HG03442 (cell line): ENCODE measurements at regions not wholly inside any gene's neighbourhood (a gene's known extent, or its start where the extent isn't known, plus 50 kb on each side); places are given as distances from the start of the nearest gene placed in this dataset.

Source experiments
- ATAC-seq: cut with Tn5 transposase; IDR thresholded peaks from one replicate; pipeline ENCODE4 v1.9.1; 2021; ENCODE audit warnings: mild to moderate bottlenecking, moderate library complexity; ENCODE audit not compliant: unreplicated experiment

DNA sequence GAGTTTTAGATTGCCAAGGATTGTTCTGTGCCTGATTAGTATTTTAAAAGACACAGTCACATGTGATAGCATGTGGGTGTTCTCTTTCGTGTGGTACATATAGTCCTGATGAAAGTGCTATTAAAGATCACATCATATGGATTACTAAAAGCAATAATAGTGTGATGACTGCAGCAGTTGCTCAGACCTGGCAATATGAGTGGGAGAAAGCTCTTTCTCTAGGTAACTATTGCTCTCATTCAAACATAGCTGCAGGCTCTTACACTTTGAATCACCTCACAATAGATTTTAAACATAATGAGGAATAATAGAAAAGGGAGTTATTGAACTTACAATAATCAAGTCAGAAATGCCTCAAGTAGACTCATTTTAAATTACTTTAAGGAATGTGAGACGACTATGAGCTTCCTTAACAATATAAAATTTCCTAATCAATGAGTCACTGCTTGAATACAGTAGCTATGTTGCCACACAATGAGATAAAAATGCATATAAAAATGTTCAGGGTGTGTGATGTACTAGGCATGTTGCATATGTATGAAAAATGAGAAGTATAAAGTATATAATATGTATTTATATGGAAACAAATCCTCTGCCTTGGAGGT lies 452.1 kb downstream of the TMX3 start:
- no peak for ATAC-seq

DNA sequence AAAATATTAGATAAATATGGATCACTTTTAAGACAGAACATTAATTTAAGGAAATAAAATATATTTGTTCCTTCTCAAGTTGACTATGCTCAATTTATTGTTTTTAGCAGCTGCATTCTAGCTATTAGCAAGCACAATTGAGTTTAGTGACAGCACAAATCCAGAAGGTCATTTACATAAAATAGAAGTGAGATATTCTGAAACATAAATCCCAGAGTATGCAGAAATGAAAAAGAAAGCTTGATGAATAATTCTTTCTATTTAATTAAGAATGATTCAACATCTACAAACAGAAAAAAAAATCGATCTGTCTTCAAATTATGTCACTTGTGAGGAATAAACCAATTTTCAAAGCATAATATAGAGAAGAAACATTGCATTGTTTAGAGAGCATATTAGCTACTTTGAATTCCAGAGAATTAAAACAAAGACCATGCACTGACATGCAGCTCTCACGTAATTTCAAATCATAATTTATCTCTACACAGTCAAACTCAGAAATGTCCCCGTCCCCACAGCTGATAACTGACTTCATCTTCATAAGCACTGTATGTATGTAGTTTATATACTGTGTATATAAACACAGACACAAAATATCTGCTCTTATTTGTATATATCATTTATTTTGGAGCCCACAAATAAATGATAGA lies 458.4 kb downstream of the TMX3 start:
- no peak for ATAC-seq

DNA sequence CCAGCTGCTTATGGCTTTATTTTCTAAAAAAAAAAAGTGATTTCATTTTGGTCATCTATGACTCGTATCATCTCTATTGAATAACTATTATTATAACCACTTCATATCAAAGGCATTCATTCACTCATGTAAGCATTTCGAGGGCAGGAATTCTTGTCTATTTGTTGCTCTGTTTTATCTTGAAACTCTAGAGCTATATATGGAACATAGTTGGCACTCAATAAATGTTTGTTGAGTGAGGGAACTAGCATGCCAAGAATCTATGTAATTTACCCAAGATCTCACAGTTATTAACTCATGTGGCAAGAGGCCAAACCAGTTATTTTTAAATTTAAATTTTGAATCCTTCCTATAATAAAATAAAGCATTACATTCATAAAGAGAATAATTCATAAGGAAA lies 470.1 kb downstream of the TMX3 start:
- no peak for ATAC-seq

DNA sequence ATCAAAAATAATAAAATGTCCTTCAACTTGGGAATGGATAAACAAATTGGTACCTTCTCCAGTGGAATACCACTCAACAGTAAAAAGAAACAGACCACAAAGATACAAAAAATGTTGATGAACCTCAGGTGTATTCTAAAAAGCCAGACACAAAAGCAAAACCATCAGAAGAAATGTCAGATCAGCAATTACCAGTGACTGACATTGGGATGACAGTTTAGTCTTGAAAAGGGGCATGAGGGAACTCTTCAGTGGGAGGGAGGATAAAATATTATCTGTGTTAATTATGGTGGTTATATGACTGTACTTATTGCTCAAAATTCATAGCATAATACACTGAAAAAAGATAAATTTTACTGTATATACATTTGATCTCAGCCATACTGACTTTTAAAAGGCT lies 473.0 kb downstream of the TMX3 start:
- ATAC-seq: no peak

DNA sequence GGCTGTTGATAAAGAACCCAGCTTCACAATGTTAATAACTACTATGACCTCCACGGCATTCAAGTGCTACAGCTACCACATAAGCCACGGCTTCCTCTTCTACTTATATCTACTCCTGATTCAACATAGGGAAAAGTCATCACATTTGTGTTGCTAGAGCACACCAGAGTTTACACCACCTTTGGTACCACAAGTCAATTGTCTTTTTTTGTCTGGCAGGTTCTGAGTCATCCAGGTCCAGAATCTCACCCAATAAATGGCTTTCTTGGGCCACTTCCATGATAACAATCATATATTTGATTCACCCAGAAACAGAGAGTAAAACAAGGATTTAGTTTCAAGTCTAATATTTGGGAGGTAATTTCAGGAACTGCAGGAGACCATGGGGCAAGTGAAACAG lies 480.2 kb downstream of the TMX3 start:
- ATAC-seq: no peak

DNA sequence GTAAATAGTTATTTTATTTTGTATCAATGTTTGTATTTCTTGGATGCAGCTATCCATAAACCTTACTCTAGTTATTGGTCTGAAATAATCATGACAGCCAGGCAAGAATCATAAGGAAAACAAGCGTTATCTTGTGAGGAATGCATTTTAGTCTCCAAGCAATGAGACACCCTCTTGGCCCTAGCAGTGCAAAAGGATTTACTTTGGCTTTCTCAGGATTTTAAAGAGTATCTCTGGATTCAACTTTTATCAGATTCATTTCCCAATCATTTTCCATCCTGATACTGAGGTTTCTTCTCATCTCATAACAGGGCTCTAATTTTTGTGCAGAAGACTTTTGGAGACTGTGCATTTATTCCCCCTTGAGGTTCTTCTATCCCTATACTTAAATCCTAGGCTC lies 480.8 kb downstream of the TMX3 start:
- ATAC-seq: no peak

DNA sequence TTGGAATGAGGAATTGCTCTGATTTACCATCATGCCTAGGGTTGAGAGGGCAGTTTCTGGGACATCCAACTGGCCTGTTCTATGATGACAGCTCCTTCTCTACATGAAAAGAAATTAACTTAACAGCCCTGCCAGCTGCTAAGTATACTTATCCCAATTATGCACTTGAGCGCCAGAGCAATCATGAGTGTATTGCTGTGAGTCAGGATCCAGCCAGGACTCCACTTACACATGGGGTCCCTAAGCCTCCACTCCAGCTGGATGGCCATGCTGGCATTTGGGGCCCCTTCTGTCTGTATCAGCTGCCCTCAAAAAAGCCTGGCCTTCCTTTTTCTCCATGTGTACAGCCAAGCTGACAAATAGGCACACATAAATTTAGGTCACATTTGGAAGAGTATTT lies 481.9 kb downstream of the TMX3 start:
- no peak for ATAC-seq

DNA sequence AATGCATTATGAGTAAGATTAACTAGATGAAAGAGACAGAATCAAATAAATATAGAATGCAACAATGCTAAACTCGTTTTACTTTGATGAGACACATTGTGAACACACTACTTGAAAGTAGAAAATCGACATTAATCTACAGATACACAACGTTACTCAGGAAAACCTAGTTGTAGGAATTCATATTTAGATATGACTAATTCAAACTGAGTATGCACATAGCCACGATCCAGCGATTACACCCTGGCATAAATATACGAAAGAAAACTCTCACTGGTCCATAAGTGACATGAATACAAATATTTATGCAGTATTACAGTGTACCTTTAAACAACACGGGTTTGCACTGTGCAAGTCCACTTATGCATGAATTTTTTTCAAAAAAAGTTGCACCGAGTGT lies 485.6 kb downstream of the TMX3 start:
- ATAC-seq: no peak

DNA sequence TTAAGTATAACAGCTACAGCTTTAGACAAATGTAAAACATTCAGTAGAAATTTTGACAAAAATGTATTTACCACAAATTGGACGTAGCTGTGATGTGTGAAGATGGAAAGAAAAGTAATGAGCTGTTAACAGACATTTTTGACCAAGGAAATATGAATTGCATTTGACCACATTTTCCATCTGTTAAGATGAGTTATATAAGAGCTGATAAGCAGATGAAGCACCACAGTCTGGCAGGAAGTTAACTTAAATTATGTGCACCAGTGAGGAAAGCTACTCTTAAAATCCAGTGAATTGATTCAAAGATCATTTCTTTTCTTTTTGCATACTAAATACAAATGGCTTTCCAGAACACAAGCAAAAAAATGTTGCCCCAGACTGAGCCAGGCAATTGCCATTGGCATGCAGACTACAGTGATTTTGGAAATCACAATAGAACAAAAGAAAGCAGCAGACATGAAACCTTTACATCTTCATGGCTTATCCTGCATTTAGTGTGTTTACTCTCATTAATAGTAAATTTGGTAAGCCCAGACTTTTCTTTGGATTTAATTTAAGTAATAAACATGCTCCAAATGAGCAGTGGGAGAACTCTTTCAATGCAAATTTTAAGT lies 493.7 kb downstream of the TMX3 start:
- no peak for ATAC-seq

DNA sequence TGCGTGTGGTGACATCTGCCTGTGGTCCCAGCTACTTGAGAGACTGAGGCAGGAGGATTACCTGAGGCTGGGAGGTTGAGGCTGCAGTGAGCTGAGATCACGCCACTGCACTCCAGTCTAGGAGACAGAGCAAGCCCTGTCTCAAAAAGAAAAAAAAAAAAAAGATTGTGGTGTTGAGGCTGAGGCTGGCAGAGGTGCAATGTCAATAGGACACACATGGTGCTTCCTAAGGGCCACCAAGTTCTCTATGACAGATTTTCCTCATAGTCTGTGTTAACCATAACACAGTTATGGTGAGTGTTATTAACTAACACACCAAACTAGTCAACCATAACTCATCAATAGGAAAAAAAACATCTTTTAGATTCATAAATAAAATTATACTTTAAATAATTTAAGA lies 494.4 kb downstream of the TMX3 start:
- ATAC-seq: no peak

DNA sequence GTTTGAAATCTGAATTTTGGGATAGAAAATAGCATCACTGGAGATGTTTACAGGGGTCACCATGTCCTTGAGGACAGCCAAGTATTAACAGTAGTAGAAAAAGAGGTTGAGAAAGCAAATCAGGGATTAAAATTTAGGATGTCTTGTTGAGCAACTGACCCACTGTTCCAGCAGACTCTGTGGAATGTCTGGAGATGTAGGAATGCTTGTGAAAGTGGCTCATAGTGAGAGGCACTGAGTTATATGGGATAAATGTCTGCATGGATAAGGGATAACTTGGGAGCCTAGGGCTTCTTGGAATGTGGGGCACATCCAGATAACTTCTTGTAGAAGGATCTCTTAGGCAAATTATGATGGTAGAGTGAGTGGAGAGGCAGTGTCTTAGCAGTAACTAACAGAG lies 495.0 kb downstream of the TMX3 start:
- no peak for ATAC-seq

DNA sequence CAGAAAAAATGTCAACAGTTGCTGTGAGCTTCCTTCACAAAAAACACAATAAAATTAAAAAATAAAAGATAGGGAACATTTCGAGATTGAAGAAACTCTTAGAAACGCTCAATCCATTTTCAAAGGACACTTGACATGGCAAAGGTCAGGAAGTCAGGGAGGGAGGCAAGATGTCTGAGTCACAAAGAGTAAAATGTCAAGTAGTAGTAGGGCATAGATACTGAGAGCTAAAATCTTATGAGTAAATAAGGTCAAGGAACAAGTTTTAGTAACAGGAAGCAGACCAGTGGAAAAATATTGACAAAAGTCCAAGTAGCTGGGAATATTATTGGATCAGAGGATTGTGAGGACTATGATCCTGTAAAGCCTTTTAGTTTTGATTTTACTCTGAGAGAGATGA lies 495.6 kb downstream of the TMX3 start:
- no peak for ATAC-seq

DNA sequence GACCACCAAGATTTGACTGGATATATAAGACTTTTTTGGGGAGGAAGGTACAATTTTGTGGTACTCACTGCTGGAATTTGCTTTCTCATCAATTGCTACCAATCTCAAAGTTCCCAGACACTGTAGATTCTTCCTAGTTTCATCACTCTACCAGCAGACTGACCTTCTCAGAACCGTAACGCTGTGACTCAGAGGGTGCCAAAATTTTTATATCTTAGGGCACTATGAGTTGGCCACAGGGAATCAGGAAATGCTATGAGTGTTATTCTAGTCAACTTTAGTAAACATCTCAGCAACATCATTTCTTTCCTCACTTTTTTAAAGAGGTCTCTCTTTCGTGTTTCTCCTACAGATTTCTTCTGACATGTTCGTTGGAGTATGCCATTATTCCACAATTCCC lies 499.0 kb downstream of the TMX3 start:
- ATAC-seq: no peak

DNA sequence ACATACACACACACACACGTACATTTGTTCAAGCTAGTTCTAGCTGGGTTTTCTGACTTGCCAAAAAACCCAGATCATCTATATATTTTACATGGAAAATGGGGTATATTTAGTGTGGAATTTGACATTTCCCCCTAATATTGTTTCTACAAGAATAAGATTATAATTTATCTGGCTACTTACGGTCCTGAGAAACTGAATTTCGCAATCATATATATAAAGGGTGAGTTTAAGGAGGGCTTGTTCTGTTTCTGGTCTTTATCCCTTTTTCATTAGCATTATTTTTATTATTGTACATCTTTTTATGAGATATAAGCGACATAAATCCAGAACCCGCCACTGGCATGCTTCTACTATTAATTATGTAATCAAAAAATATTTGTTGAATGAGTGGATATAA lies 528.9 kb downstream of the TMX3 start:
- no peak for ATAC-seq

DNA sequence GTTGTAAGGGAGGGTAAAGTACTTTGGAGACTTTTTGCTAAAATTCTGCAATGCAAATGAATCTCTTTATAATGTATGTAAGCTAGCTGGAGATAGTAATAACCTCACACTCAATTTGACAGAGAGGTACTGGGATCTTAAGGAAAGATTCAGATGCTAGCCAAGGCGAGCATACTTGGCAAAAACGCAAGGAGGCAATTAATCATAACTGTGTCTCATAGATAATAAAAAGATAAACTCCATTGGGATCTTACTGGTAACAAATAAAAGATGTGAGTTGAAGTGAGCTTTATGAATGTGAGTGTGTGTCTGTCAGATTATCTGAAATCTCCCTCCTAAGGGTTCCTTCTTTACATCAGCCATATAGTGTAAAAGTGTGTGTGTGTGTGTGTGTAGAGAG lies 533.0 kb downstream of the TMX3 start:
- ATAC-seq: no peak

DNA sequence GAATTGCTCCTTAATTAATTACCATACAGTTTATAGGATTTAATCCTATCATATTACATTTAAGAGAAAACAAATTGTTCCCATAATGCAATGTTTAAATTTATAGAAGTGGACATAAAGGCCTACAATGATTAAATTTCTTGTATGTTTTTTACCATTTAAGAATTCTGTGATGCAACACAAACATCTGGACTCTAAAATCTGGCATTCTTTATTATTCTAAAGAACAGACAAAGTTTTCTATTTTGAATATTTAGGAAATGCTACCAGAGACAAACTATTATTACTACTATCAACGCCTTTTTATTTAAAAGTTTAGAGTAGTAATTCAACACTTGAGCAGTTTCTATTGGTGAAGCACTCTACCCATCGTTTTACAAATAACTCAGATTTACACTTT lies 535.1 kb downstream of the TMX3 start:
- no peak for ATAC-seq

DNA sequence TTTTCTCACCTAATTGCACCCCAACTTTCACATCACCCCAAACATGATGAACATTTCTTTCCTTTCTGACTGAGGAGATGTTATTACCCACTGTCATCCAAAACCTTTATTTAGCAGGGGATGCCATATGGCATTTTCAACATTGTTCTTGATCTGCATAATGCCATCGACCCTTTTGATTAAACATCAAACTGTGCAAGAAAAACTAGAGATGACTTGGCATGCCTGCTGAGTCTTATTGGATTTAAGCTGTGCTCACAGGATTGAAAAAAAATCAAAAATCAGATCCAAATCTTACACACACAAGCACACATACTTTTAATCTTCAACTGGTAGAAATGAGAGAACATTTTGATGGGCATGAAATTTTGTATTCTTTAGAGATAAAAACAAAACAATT lies 536.0 kb downstream of the TMX3 start:
- no peak for ATAC-seq

DNA sequence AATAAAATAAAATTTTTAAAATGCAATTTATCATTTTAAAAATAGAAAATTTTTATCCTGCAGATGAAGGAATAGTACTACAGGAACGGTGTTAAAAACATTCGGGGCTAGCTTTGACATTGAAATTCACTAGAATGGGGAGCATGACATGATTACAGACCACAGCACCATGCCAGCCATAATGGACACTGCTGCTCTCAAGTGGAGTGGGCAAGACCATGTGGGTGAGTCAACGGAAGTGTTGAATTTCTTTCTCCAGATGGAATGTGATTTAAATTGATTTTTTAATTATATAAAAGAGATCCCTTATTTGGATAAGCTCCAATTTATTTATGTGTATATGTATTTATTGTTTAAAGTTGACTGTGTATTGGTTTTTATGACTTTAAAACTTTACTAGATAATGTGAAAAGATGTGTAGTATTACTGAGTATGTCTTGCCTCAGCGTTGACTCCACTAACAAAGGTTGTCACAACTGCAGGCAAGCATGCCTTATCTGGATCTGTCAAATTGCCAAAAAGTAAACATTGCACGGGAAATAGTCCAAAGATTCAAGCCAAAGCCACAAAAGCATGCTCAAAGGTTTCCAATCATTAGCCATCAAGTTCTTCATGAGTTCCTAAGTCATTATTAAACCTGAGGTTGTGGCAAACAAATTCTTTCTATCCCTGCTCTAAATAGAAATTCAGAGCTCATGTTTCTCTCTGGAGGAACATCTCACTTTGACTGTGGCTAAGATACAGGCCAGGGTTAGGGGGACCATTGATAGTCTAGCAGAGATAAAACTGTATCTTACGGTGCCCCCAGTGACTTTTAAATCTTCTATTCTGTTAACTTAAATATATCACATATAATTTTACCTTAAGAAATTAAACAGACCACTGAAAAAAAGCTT lies 536.9 kb downstream of the TMX3 start:
- ATAC-seq: no peak

DNA sequence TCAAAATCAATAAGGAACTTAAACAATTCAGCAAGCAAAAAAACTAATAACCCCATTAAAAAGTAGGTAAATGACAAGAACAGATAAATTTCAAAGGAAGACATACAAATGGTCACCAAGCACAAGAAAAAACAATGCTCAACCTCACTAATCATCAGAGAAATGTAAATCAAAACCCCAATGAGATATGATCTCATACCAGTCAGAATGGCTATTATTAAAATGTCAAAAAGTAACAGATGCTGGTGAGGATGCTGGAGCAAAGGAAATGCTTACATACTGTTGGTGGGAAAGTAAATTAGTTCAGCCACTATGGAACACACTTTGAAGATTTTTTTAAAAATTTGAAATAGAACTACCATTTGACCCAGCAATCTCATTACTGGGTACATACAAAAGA lies 538.0 kb downstream of the TMX3 start:
- ATAC-seq: no peak

DNA sequence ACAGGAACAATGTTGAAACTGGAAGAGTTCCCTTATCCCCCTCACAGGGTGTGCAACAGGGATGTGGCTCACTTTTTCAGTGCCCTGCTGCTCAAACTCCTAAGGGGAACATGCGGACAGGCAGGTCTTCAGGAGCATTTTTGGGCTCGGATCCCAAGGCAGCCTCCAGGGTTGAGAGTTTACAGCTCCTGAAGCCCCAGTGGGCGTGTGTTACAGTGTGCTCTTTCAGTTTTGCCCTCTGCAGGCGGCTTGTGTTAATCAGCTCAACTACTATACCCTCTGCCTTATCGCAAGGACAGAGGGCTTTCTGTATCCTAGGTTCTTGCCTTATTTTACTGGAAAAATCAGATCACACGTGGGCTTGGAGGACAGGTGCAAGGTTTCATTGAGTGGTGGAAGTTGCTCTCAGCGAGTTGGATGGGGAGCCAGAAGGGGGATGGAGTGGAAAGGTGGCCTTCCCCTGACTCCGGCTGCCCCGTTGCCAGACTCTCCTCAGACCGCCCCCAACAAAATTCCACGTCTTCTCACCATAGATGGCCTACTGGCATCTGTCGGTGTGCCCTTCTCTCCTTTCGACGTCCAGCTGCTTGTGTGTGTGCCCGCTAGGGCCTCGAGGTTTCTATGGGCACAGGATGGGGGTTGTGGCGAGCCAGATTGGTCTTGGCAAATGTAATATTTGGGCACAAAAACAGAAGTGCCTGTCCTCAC lies 541.9 kb downstream of the TMX3 start:
- ATAC-seq: no peak

DNA sequence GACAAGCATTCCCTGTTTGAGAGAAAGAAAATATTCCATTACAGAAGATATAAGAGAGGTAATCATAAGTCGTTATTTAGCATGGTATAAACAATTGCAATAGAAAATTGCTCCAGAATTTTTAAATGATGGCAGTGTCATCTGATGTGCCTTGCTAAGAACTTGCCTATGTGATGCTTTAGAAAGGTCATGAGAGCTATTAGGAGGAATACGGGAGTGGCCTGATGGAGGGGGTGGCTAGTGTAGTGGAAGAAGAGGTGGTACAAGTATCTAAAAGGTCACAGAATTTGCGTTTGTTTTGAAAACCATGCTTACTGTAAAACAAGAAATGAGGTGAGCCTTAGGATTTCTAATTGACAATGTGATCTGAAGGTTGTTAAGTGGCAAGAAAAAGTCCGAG lies 550.0 kb downstream of the TMX3 start:
- no peak for ATAC-seq
